GM21529 (cell line): ENCODE measurements at regions not wholly inside any gene's neighbourhood (a gene's known extent, or its start where the extent isn't known, plus 50 kb on each side); places are given as distances from the start of the nearest gene placed in this dataset.

Experiments
- ATAC-seq: cut with Tn5 transposase; IDR thresholded peaks from one replicate; pipeline ENCODE4 v1.9.1; 2021; ENCODE audit not compliant: unreplicated experiment

- ATAC-seq, result no peak
Observed at GRCh38 chr2:12826781-12827180, 110.0 kb downstream of the TRIB2 start.

- ATAC-seq, result no peak
Observed at GRCh38 chr2:12827721-12828120, 111.0 kb downstream of the TRIB2 start.

GRCh38 chr2:12828980-12829379 is 112.2 kb downstream of the TRIB2 start:
- no peak for ATAC-seq

GRCh38 chr2:12831016-12831415 is 114.3 kb downstream of the TRIB2 start:
- ATAC-seq, result no peak

- ATAC-seq, result no peak
Observed at GRCh38 chr2:12834239-12834638, 117.5 kb downstream of the TRIB2 start.

- ATAC-seq, result no peak
Observed at GRCh38 chr2:12835733-12836132, 119.0 kb downstream of the TRIB2 start.

- no peak for ATAC-seq
Observed at GRCh38 chr2:12839339-12839738, 122.6 kb downstream of the TRIB2 start.

- ATAC-seq, result no peak
Observed at GRCh38 chr2:12841021-12841420, 124.3 kb downstream of the TRIB2 start.

GRCh38 chr2:12842917-12843316 is 126.2 kb downstream of the TRIB2 start:
- no peak for ATAC-seq

- ATAC-seq, result no peak
Observed at GRCh38 chr2:12844511-12844910, 127.8 kb downstream of the TRIB2 start.

GRCh38 chr2:12847694-12848575 is 131.2 kb downstream of the TRIB2 start:
- ATAC-seq, result no peak

GRCh38 chr2:12852135-12852534 is 135.4 kb downstream of the TRIB2 start:
- ATAC-seq, result no peak

GRCh38 chr2:12854001-12854530 is 137.3 kb downstream of the TRIB2 start:
- no peak for ATAC-seq

- no peak for ATAC-seq
Observed at GRCh38 chr2:12855508-12855907, 138.8 kb downstream of the TRIB2 start.

- no peak for ATAC-seq
Observed at GRCh38 chr2:12856934-12857601, 140.3 kb downstream of the TRIB2 start.

- no peak for ATAC-seq
Observed at GRCh38 chr2:12857891-12858290, 141.2 kb downstream of the TRIB2 start.

- no peak for ATAC-seq
Observed at GRCh38 chr2:12858786-12859185, 142.1 kb downstream of the TRIB2 start.

- no peak for ATAC-seq
Observed at GRCh38 chr2:12861344-12861930, 144.7 kb downstream of the TRIB2 start.

- no peak for ATAC-seq
Observed at GRCh38 chr2:12862541-12862940, 145.8 kb downstream of the TRIB2 start.

- no peak for ATAC-seq
Observed at GRCh38 chr2:12863937-12864336, 147.2 kb downstream of the TRIB2 start.

GRCh38 chr2:12867631-12868287 is 151.0 kb downstream of the TRIB2 start:
- ATAC-seq, result no peak
